ENCODE measurements at regions not wholly inside any gene's neighbourhood (a gene's known extent, or its start where the extent isn't known, plus 50 kb on each side); places are given as distances from the start of the nearest gene placed in this dataset.
"Not testable (repeated sequence)": the region's sequence is repeated elsewhere in the genome, so short reads cannot be mapped to it uniquely, and the experiment has no call there.

DNA sequence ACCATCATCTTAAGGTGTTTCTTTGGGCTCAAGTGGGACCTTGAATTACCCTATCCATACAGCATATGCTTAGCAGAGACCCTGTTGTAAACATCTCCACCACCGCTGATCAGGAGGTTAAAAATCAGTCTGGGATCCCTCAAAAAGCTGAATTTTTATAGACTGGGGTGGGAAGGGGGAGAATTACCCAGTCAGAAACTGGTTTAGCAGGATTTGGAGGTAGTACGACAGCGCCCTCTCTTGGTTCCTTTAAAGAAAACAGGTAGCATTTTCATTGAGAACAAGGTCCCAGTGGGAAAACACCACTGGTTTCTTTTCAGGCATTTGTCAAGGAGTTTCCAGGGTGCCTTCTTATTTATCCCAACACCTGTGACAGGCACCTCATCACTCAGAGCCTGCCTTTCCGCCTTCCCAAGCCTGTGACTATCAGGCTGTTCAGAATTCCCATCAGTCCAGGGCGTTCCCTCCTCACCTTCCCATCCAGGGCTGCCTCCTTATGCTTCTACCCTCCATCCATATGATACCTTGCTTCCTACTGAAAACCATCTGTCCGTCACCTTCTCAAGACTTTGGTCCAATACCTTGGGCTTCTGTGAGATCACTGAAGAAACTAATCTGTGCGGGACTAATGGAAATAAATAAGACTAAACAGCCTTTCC is 203.8 kb upstream of the RAI14 start:
- TF ChIP-seq Cebpa-rat (IDR thresholded peaks at IDR 0.05), result no peak
- Histone ChIP-seq H3K27ac (no peak overlapping the region), H3K4me2 (no peak overlapping the region), H3K4me3 (no peak overlapping the region), H3K9me3 (replicated peaks in 1 of 11) (peaks cover 0 to 13% (median 0%) of the 10 kb centered on the region in 11 experiments; a peak in 3 of 22 replicates), H3K27me3 (no peaks in the 10 kb centered on the region), H3K36me3 (no peaks in the 10 kb centered on the region), H3K4me1 (no peaks in the 10 kb centered on the region), H3K9ac (no peak overlapping the region), H4K20me1 (no peaks in the 10 kb centered on the region)

DNA sequence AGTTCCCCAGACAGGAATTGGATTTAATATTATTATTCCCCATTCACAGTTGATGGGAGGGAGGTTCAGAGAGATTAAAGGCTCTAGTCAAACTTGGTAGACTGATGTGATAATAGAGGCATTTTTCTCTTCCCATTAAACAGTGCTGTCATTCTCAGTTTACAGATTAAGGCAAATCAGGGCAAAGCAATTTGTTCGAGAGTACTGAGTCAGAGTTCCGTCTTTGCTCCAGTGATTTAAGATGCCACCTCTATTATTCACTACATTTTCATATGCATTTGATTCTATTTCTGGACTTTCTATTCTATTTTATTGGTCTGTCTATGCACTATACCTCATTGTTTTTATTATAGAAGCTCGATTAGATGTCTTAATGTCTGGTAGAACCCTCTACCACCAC is 201.0 kb upstream of the RAI14 start:
- H3K4me3 ChIP-seq, result no peak overlapping the region
- H3K4me1 ChIP-seq, result no peaks in the 10 kb centered on the region
- no peak overlapping the region for H3K27ac ChIP-seq
- no peaks in the 10 kb centered on the region for H3K27me3 ChIP-seq
- peaks cover 20 to 35% (median 24%) of the 10 kb centered on the region in 11 experiments; a peak in 21 of 22 replicates for H3K9me3 ChIP-seq (replicated peaks in 1 of 11)
- no peaks in the 10 kb centered on the region for H4K20me1 ChIP-seq
- no peak for TF ChIP-seq Cebpa-rat (IDR thresholded peaks at IDR 0.05)
- no peak overlapping the region for H3K9ac ChIP-seq
- no peaks in the 10 kb centered on the region for H3K36me3 ChIP-seq
- H3K4me2 ChIP-seq, result no peak overlapping the region

DNA sequence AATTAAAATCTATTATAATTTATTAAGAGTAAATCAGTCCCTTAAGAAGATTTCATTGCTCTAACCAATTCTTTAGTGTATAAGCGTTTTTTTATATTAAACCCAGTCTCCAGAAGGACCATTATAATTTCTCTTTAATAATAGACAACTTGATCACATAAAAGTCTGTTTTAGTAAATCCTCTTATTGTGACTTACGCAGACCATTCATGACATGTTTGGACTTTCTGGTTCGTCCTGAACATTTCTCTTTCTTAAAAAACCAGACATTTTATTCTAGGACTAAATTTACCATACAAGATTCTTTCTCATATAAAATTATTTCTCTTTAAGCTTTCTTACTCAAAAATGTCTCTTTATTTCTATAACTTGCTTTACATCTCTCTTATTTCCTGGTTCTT is 196.2 kb upstream of the RAI14 start:
- peaks cover 31 to 51% (median 39%) of the 10 kb centered on the region in 11 experiments; a peak in 21 of 22 replicates for H3K9me3 ChIP-seq (replicated peaks in 1 of 11)
- no peak overlapping the region for H3K4me2 ChIP-seq
- no peaks in the 10 kb centered on the region for H3K36me3 ChIP-seq
- no peak overlapping the region for H3K9ac ChIP-seq
- no peaks in the 10 kb centered on the region for H4K20me1 ChIP-seq
- no peak overlapping the region for H3K27ac ChIP-seq
- H3K4me3 ChIP-seq, result no peak overlapping the region
- TF ChIP-seq Cebpa-rat (IDR thresholded peaks at IDR 0.05), result no peak
- H3K4me1 ChIP-seq, result no peaks in the 10 kb centered on the region
- H3K27me3 ChIP-seq, result no peaks in the 10 kb centered on the region

DNA sequence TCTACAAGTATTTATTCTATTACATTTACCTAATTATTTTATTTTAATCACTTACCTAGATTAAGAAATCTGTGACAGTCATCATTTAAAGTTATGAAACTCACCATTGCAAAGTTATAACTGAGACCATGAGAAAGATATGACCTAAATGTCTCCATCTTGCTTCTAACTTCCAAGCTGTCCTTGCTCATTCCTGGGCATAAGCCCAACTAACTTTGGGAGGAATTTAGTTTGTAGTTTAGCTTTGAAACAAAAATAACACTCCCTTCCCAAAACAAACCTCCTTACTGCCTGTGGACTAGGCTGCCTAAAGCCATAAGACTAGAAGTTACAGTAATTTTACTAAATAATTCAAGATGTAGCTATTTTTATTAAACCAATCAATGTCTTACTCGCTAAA is 195.6 kb upstream of the RAI14 start:
- no peak overlapping the region for H3K4me3 ChIP-seq
- no peaks in the 10 kb centered on the region for H4K20me1 ChIP-seq
- H3K9me3 ChIP-seq (replicated peaks in 1 of 11), result peaks cover 31 to 49% (median 39%) of the 10 kb centered on the region in 11 experiments; a peak in 21 of 22 replicates
- no peak overlapping the region for H3K9ac ChIP-seq
- no peak overlapping the region for H3K27ac ChIP-seq
- H3K4me1 ChIP-seq, result no peaks in the 10 kb centered on the region
- H3K4me2 ChIP-seq, result no peak overlapping the region
- no peaks in the 10 kb centered on the region for H3K36me3 ChIP-seq
- no peaks in the 10 kb centered on the region for H3K27me3 ChIP-seq
- TF ChIP-seq Cebpa-rat (IDR thresholded peaks at IDR 0.05), result no peak

DNA sequence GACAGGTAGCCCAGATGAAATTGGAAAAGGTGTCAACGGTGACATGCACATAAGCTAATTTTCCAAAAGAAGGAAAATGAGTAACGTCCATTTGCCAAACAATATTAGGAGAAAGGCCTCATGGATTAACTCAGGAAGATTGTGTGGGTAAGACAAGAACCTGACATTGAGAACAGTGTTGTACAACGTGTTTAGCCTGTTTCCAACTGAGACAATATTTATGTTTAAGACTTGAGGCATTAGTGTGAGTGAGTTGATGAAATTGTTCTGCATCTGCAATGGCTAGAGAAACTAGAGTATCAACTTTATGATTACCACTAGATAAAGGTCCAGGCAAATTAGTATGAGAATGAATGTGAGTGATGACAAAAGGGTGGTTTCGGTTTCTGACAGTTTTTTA is 191.3 kb upstream of the RAI14 start:
- Histone ChIP-seq H3K27me3 (no peaks in the 10 kb centered on the region), H3K4me1 (no peaks in the 10 kb centered on the region; a peak in 1 of 20 replicates), H3K27ac (no peak overlapping the region), H3K9me3 (replicated peaks in 1 of 11) (peaks cover 14 to 29% (median 19%) of the 10 kb centered on the region in 11 experiments; a peak in 21 of 22 replicates), H3K4me3 (no peak overlapping the region), H3K36me3 (no peaks in the 10 kb centered on the region), H3K4me2 (no peak overlapping the region), H4K20me1 (no peaks in the 10 kb centered on the region), H3K9ac (no peak overlapping the region)
- TF ChIP-seq Cebpa-rat (IDR thresholded peaks at IDR 0.05), result no peak

DNA sequence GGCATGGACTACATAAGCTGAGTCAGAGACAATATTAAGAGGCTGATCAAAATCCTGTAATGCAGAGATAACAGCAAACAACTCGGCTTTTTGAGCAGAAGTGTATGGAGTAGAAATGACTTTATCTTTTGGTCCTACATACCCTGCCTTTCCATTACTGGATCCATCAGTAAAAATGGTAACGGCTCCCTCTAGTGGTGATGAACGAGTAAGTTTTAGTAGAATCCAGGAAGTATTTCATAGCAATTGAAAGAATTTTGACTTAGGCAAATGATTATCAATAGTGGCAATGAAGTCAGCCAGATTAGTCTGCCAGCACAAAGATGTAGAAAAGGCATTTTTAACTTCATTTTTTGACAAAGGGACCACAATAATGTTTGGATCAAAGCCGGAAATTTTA is 190.8 kb upstream of the RAI14 start:
- not testable (repeated sequence) for H3K36me3 ChIP-seq, H3K4me2 ChIP-seq, H3K9ac ChIP-seq, H3K27ac ChIP-seq, H4K20me1 ChIP-seq, H3K4me3 ChIP-seq, H3K4me1 ChIP-seq, H3K27me3 ChIP-seq
- H3K9me3 ChIP-seq (replicated peaks in 1 of 11), result peaks cover 12 to 30% (median 19%) of the 10 kb centered on the region in 11 experiments; a peak in 20 of 22 replicates

DNA sequence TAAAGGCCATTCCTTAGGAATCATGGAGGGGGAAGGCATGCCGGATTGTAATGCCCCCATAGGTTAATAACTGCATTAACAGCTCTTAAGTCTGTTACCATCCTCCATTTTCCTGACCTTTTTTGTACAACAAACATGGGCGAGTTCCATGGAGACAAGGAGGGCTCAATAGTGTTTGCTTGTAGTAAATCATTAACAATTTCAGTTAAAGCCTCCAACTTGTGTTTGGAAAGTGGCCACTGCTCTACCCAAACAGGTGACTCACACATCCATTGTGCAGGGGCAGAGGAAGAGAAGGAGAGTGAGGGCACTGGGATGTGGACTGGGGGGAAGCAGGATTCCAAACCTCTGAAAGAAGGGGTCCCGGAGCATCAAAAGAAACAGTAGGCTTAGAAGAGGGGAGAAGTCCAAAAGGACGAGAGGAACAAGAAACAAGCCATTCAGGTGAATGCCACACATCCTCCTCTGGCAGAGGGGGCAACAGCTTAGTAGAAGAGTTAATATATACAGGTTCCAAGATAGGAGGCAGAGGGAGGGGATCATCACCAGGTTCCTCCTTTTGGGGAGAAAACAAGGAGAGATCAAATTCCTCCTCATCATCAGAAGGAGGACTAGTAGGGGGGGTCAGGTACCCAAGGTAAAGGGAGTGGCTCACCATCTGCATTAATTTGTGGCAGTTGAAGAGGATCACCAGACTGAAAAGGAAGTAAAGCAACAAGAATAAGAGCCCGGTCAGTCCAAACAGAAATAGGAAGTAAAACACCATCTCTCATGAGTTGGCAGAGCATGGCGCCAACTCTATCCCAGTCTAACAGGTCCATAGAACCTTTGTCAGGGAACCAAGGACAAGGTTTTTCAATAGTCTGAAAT is 189.4 kb upstream of the RAI14 start:
- H3K4me2 ChIP-seq, H3K4me3 ChIP-seq, H3K27ac ChIP-seq, H3K36me3 ChIP-seq, H4K20me1 ChIP-seq, H3K9ac ChIP-seq, H3K27me3 ChIP-seq, H3K4me1 ChIP-seq: not testable (repeated sequence)
- peaks cover 4 to 26% (median 13%) of the 10 kb centered on the region in 11 experiments; a peak in 13 of 22 replicates for H3K9me3 ChIP-seq (replicated peaks in 1 of 11)

DNA sequence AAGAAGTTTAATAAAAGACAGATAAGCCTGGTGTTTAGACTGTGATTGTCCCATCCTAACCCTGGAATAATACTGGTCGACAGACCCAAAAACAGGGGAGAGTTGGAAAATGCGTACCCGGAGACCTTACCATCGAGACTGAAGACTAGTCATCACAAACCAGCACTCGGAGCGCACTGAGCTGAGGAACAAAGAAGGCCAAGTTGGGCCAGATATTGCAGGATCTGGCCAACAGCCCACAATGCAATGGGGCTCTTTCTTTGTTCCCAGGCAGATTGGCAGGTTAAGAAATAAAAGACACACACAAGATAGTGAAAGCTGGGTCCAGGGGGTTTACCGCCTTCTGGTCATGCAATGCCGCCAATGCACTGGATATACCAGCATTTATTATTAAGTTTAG is 188.7 kb upstream of the RAI14 start:
- Histone ChIP-seq H3K4me3 (no peak overlapping the region), H3K4me1 (no peaks in the 10 kb centered on the region; a peak in 1 of 20 replicates), H3K9me3 (replicated peaks in 1 of 11) (peaks cover 4 to 26% (median 10%) of the 10 kb centered on the region in 11 experiments; a peak in 9 of 22 replicates), H4K20me1 (no peaks in the 10 kb centered on the region), H3K27me3 (no peaks in the 10 kb centered on the region), H3K4me2 (no peak overlapping the region), H3K27ac (no peak overlapping the region), H3K36me3 (no peaks in the 10 kb centered on the region), H3K9ac (no peak overlapping the region)
- TF ChIP-seq Cebpa-rat (IDR thresholded peaks at IDR 0.05), result no peak

DNA sequence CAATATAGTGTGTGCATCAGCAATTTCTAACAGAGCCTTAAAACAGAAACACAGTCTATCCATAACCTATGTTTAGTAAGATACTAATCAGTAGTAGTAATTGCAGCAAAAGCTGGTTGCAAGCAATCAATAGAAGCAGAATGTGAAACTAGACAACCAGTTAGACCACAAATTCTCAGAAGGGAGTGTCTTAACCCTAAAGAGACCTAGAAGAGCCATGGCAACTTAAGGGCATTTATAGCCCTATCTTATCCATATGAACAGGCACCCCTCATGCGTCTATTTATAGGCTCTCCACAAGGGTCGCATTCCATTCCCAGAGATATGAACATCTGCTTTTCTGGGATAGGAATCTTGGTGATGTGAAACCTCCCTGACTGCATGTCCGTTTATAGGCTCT is 188.1 kb upstream of the RAI14 start:
- H3K4me3 ChIP-seq, H3K27ac ChIP-seq: not testable (repeated sequence)

More for the DNA sequence above, 188.1 kb upstream of the RAI14 start:
- H4K20me1 ChIP-seq, H3K9ac ChIP-seq, H3K4me2 ChIP-seq, H3K4me1 ChIP-seq, H3K27me3 ChIP-seq, H3K36me3 ChIP-seq: not testable (repeated sequence)
- H3K9me3 ChIP-seq (replicated peaks in 1 of 11), result peaks cover 0 to 26% (median 9%) of the 10 kb centered on the region in 11 experiments; a peak in 9 of 22 replicates

All from BLaER1 treated with 17β-estradiol and CSF1 and Interleukin-3, amounts not matched to agents 10 nM and 100 nM (cell line).